SK-N-SH treated with all-trans-retinoic acid at 6 μM for 48 hours (cell line): ENCODE measurements at regions not wholly inside any gene's neighbourhood (a gene's known extent, or its start where the extent isn't known, plus 50 kb on each side); places are given as distances from the start of the nearest gene placed in this dataset.

Experiments used
- ATAC-seq: fragments of 200-7000 bp; cut with Tn5 transposase; 3 replicates; pipeline ENCODE4 v1.9.1; 2020; ENCODE audit warnings: mild to moderate bottlenecking, moderate library complexity
- ARNTL ChIP-seq: fragments of 450-650 bp; formaldehyde crosslinking; IDR thresholded peaks from 2 replicates; pipeline ENCODE4 v1.5.0; 2020; ENCODE audit warnings: low read depth, mild to moderate bottlenecking, moderate library complexity, borderline replicate concordance
- BACH2 ChIP-seq: fragments of 250-450 bp; sonication (Bioruptor Pico); IDR thresholded peaks from 2 replicates; pipeline ENCODE4 v1.9.0; 2021; ENCODE audit warnings: mild to moderate bottlenecking, borderline replicate concordance
- CREB5 ChIP-seq: fragments of 250-450 bp; sonication (Bioruptor Pico); IDR thresholded peaks from 2 replicates; pipeline ENCODE4 v1.5.1; 2020; ENCODE audit warnings: low read depth, mild to moderate bottlenecking, moderate library complexity
- CSDC2 ChIP-seq: fragments of 250-450 bp; sonication (Bioruptor Pico); IDR thresholded peaks from 2 replicates; pipeline ENCODE4 v1.5.0; 2020; ENCODE audit warnings: mild to moderate bottlenecking, moderate library complexity
- ESRRG ChIP-seq: fragments of 250-450 bp; sonication (Bioruptor Pico); IDR thresholded peaks from 2 replicates; pipeline ENCODE4 v1.6.1; 2021; ENCODE audit warnings: mild to moderate bottlenecking
- GLIS3 ChIP-seq: fragments of 250-450 bp; sonication (Bioruptor Pico); IDR thresholded peaks from 2 replicates; pipeline ENCODE4 v1.5.0; 2020; ENCODE audit warnings: mild to moderate bottlenecking, moderate library complexity
- OSR1 ChIP-seq: fragments of 250-450 bp; sonication (Bioruptor Pico); IDR thresholded peaks from 2 replicates; pipeline ENCODE4 v1.8.0; 2022; ENCODE audit warnings: moderate library complexity, mild to moderate bottlenecking, inconsistent platforms
- POU6F1 ChIP-seq: fragments of 250-450 bp; sonication (Bioruptor Pico); IDR thresholded peaks from 2 replicates; pipeline ENCODE4 v1.8.0; 2021; ENCODE audit warnings: low read depth, mild to moderate bottlenecking, moderate library complexity, borderline replicate concordance
- PPARA ChIP-seq: fragments of 250-450 bp; sonication (Bioruptor Pico); IDR thresholded peaks from 2 replicates; pipeline ENCODE4 v1.5.0; 2020; ENCODE audit warnings: mild to moderate bottlenecking, borderline replicate concordance
- RARB ChIP-seq: fragments of 250-450 bp; sonication (Bioruptor Pico); IDR thresholded peaks from 2 replicates; pipeline ENCODE4 v1.8.0; 2021; ENCODE audit warnings: mild to moderate bottlenecking, moderate library complexity
- SNAI2 ChIP-seq: fragments of 250-450 bp; sonication (Bioruptor Pico); IDR thresholded peaks from 2 replicates; pipeline ENCODE4 v1.5.0; 2020; ENCODE audit warnings: mild to moderate bottlenecking, moderate library complexity
- TCF4 ChIP-seq: fragments of 250-450 bp; sonication (Bioruptor Pico); IDR thresholded peaks from 2 replicates; pipeline ENCODE4 v1.8.0; 2021; ENCODE audit warnings: mild to moderate bottlenecking, moderate library complexity, borderline replicate concordance
- TSHZ2 ChIP-seq: fragments of 250-450 bp; sonication (Bioruptor Pico); IDR thresholded peaks from 2 replicates; pipeline ENCODE4 v1.5.0; 2020; ENCODE audit warnings: mild to moderate bottlenecking, moderate library complexity
- ZC3H10 ChIP-seq: fragments of 250-450 bp; sonication (Bioruptor Pico); IDR thresholded peaks from 2 replicates; pipeline ENCODE4 v1.5.1; 2021; ENCODE audit warnings: mild to moderate bottlenecking, moderate library complexity
- ZFP3 ChIP-seq: fragments of 250-450 bp; sonication (Bioruptor Pico); IDR thresholded peaks from 2 replicates; pipeline ENCODE4 v1.5.0; 2020; ENCODE audit warnings: mild to moderate bottlenecking, moderate library complexity
- ZNF565 ChIP-seq: fragments of 450-650 bp; formaldehyde crosslinking; conservative IDR thresholded peaks from 2 replicates; pipeline ENCODE4 v1.5.0; 2020; ENCODE audit warnings: low read depth, mild to moderate bottlenecking, moderate library complexity
- TF ChIP-seq, protein P1 (sequence below): fragments of 250-450 bp; sonication (Bioruptor Pico); IDR thresholded peaks from 2 replicates; pipeline ENCODE4 v1.8.0; 2020; ENCODE audit warnings: mild to moderate bottlenecking, moderate library complexity, borderline replicate concordance
- TF ChIP-seq, protein P2 (sequence below): fragments of 250-450 bp; sonication (Bioruptor Pico); IDR thresholded peaks from 2 replicates; pipeline ENCODE4 v1.5.1; 2021; ENCODE audit warnings: mild to moderate bottlenecking, moderate library complexity

DNA sequence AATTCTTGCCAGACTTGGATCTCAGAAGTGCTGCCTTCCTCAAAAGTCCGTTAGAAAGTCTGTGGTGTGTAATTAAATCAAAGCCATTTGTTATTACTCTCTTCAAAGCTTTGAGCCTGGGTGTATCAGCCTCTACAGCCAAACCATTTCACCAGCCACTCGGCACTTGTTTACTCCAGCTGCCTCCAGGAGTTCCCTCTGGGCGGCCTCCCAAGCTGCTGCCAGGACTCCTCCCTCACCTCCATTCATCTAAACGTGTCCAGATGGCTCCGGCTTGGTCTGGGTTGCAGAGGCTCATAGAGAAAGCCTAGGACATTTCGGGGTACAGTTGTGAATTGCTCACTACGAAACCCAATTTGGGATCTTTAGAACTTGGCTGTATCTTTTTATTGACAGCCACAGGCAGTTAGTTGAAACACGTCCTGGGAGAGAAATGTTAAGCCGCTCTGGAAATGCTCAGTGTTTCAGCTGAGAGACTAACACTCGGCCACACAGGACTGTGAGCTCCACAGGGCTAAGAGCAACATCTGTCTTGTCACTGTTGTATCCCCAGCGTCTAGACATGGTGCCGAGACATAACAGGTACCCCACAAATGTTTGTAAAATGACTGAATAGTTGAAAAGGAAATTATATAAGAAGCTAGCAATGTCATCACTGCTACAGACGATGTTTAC is 116.9 kb upstream of the NGF start:
- ATAC-seq: no peak
- TF ChIP-seq ESRRG (CRISPR knock-in tag) (no peak), GLIS3 (CRISPR knock-in tag) (no peak), PPARA (CRISPR knock-in tag) (no peak), TSHZ2 (CRISPR knock-in tag) (no peak), CSDC2 (CRISPR knock-in tag) (no peak), RARB (CRISPR knock-in tag) (no peak), POU6F1 (CRISPR knock-in tag) (no peak), ZC3H10 (no peak), ARNTL (CRISPR knock-in tag) (no peak), ZFP3 (CRISPR knock-in tag) (no peak), TCF4 (CRISPR knock-in tag) (no peak), BACH2 (no peak)
- TF ChIP-seq, all 23 proteins: peak for 0

GRCh38 chr1:115453666-115454065 is 115.6 kb upstream of the NGF start:
- ATAC-seq: no peak
- TF ChIP-seq, protein P1, sequence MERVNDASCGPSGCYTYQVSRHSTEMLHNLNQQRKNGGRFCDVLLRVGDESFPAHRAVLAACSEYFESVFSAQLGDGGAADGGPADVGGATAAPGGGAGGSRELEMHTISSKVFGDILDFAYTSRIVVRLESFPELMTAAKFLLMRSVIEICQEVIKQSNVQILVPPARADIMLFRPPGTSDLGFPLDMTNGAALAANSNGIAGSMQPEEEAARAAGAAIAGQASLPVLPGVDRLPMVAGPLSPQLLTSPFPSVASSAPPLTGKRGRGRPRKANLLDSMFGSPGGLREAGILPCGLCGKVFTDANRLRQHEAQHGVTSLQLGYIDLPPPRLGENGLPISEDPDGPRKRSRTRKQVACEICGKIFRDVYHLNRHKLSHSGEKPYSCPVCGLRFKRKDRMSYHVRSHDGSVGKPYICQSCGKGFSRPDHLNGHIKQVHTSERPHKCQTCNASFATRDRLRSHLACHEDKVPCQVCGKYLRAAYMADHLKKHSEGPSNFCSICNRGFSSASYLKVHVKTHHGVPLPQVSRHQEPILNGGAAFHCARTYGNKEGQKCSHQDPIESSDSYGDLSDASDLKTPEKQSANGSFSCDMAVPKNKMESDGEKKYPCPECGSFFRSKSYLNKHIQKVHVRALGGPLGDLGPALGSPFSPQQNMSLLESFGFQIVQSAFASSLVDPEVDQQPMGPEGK: no peak
- no peak for TF ChIP-seq OSR1
- no peak for TF ChIP-seq SNAI2 (CRISPR knock-in tag)
- no peak for TF ChIP-seq ZNF565 (CRISPR knock-in tag)
- no peak for TF ChIP-seq ARNTL (CRISPR knock-in tag)
- TF ChIP-seq GLIS3 (CRISPR knock-in tag): no peak
- no peak for TF ChIP-seq BACH2
- TF ChIP-seq, protein P2, sequence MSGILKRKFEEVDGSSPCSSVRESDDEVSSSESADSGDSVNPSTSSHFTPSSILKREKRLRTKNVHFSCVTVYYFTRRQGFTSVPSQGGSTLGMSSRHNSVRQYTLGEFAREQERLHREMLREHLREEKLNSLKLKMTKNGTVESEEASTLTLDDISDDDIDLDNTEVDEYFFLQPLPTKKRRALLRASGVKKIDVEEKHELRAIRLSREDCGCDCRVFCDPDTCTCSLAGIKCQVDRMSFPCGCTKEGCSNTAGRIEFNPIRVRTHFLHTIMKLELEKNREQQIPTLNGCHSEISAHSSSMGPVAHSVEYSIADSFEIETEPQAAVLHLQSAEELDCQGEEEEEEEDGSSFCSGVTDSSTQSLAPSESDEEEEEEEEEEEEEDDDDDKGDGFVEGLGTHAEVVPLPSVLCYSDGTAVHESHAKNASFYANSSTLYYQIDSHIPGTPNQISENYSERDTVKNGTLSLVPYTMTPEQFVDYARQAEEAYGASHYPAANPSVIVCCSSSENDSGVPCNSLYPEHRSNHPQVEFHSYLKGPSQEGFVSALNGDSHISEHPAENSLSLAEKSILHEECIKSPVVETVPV (CRISPR knock-in tag): no peak

GRCh38 chr1:115452600-115453329 is 114.7 kb upstream of the NGF start:
- no peak for TF ChIP-seq CSDC2 (CRISPR knock-in tag)
- TF ChIP-seq ZC3H10: no peak
- TF ChIP-seq POU6F1 (CRISPR knock-in tag): no peak
- no peak for TF ChIP-seq CREB5 (CRISPR knock-in tag)
- TF ChIP-seq, protein P2 (CRISPR knock-in tag): no peak
- no peak for TF ChIP-seq GLIS3 (CRISPR knock-in tag)
- TF ChIP-seq ZNF565 (CRISPR knock-in tag): no peak
- no peak for ATAC-seq
